A673 (cell line): ENCODE measurements at regions not wholly inside any gene's neighbourhood (a gene's known extent, or its start where the extent isn't known, plus 50 kb on each side); places are given as distances from the start of the nearest gene placed in this dataset.

Experiments used
- CTCF ChIP-seq: fragments of 300-800, 200-600 bp; sonication (generic); conservative IDR thresholded peaks from 2 replicates; pipeline ENCODE4 v1.5.1; 2017; ENCODE audit warnings: low read depth, mild to moderate bottlenecking, antibody characterized with exemption, low read length, moderate library complexity, mixed read lengths
- EZH2 ChIP-seq: fragments of 200-600 bp; sonication (generic); IDR thresholded peaks from 2 replicates; pipeline ENCODE4 v1.6.1; 2017; ENCODE audit warnings: borderline replicate concordance, low read depth, mild to moderate bottlenecking, mixed read lengths, antibody characterized with exemption, low read length; ENCODE audit not compliant: poor library complexity, severe bottlenecking

GRCh38 chr13:38086013-38086412, 216.4 kb upstream of the TRPC4 start:
- TF ChIP-seq CTCF = no peak
- no peak for TF ChIP-seq EZH2
